ENCODE measurements at regions not wholly inside any gene's neighbourhood (a gene's known extent, or its start where the extent isn't known, plus 50 kb on each side); places are given as distances from the start of the nearest gene placed in this dataset.

DNA sequence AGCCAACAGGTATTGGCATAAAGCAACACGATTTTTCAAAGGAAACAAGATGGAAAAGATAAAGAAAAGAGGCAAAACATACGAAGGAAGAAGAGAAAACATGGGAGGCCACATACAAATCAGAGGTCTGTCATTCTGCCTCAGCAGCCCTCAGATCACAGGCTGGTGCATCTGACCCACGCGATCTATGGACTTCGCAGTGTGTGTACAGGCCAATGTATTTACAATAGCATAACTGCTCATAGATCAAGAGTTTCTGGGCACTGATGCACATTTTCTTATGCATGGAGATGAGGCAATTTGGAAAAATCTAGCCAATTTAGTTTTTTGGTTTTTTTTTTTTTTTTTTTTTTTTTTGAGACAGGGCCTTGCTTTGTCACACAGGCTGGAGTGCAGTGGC, 245.4 kb downstream of the DUSP6 start:
- TF ChIP-seq YY1 (IDR thresholded peaks at IDR 0.05; ENCODE audit: low read depth) (no peak), FOXM1 (IDR thresholded peaks at IDR 0.05; ENCODE audit: borderline replicate concordance, low read depth) (no peak), TCF12 (IDR thresholded peaks at IDR 0.05; ENCODE audit: low read depth) (no peak), CEBPB (IDR thresholded peaks at IDR 0.05) (no peak), RAD21 (IDR thresholded peaks at IDR 0.05; ENCODE audit: low read depth) (no peak), EP300 (IDR thresholded peaks at IDR 0.05; ENCODE audit: borderline replicate concordance) (no peak), TAF1 (IDR thresholded peaks at IDR 0.05; ENCODE audit: low read depth) (no peak), EGR1 (IDR thresholded peaks at IDR 0.05) (no peak), NFIC (IDR thresholded peaks at IDR 0.05) (no peak)
- TF ChIP-seq, protein P1, sequence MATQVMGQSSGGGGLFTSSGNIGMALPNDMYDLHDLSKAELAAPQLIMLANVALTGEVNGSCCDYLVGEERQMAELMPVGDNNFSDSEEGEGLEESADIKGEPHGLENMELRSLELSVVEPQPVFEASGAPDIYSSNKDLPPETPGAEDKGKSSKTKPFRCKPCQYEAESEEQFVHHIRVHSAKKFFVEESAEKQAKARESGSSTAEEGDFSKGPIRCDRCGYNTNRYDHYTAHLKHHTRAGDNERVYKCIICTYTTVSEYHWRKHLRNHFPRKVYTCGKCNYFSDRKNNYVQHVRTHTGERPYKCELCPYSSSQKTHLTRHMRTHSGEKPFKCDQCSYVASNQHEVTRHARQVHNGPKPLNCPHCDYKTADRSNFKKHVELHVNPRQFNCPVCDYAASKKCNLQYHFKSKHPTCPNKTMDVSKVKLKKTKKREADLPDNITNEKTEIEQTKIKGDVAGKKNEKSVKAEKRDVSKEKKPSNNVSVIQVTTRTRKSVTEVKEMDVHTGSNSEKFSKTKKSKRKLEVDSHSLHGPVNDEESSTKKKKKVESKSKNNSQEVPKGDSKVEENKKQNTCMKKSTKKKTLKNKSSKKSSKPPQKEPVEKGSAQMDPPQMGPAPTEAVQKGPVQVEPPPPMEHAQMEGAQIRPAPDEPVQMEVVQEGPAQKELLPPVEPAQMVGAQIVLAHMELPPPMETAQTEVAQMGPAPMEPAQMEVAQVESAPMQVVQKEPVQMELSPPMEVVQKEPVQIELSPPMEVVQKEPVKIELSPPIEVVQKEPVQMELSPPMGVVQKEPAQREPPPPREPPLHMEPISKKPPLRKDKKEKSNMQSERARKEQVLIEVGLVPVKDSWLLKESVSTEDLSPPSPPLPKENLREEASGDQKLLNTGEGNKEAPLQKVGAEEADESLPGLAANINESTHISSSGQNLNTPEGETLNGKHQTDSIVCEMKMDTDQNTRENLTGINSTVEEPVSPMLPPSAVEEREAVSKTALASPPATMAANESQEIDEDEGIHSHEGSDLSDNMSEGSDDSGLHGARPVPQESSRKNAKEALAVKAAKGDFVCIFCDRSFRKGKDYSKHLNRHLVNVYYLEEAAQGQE (IDR thresholded peaks at IDR 0.05; ENCODE audit: low read depth) = no peak
- TF ChIP-seq, protein P2, sequence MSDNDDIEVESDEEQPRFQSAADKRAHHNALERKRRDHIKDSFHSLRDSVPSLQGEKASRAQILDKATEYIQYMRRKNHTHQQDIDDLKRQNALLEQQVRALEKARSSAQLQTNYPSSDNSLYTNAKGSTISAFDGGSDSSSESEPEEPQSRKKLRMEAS (IDR thresholded peaks at IDR 0.05) = no peak
- TF ChIP-seq, protein P3, sequence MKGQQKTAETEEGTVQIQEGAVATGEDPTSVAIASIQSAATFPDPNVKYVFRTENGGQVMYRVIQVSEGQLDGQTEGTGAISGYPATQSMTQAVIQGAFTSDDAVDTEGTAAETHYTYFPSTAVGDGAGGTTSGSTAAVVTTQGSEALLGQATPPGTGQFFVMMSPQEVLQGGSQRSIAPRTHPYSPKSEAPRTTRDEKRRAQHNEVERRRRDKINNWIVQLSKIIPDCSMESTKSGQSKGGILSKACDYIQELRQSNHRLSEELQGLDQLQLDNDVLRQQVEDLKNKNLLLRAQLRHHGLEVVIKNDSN (IDR thresholded peaks at IDR 0.05) = no peak
